Mammary epithelial cell (primary cell): ENCODE measurements at regions not wholly inside any gene's neighbourhood (a gene's known extent, or its start where the extent isn't known, plus 50 kb on each side); places are given as distances from the start of the nearest gene placed in this dataset.

Experiments
- CTCF ChIP-seq, 2 donors: IDR thresholded peaks in 1 of 2; conservative IDR thresholded peaks in 1 of 2; 2 replicates each; pipeline ENCODE4 v1.5.1; 2011 to 2012; ENCODE audit warnings: inconsistent platforms in 2 of 2, low read length in 2 of 2, mild to moderate bottlenecking in 2 of 2, control low read depth in 1 of 2, low read depth in 1 of 2; ENCODE audit not compliant: insufficient read depth in 1 of 2; ENCODE audit errors: extremely low read depth in 1 of 2
- EZH2 ChIP-seq: IDR thresholded peaks from 2 replicates; pipeline ENCODE4 v1.6.1; 2012; ENCODE audit warnings: low read length, inconsistent platforms, borderline replicate concordance

GRCh38 chr15:38668898-38669391 is 104.3 kb upstream of the RASGRP1 start:
- TF ChIP-seq CTCF (conservative IDR thresholded peaks at IDR 0.05 in 1 of 2, IDR thresholded peaks at IDR 0.05 in 1 of 2; ENCODE audit: extremely low read depth in 1 of 2, insufficient read depth in 1 of 2, low read depth in 1 of 2, low read length in 2 of 2) (no peak), EZH2 (no peak)
